NCI-H446 treated with DMSO at 0.1 percent for 48 hours (cell line): ENCODE measurements at regions not wholly inside any gene's neighbourhood (a gene's known extent, or its start where the extent isn't known, plus 50 kb on each side); places are given as distances from the start of the nearest gene placed in this dataset.
"Not testable (repeated sequence)": the region's sequence is repeated elsewhere in the genome, so short reads cannot be mapped to it uniquely, and the experiment has no call there.

Source experiments
- DNase-seq: peaks from one replicate; lab custom pipeline; 2025; lab: John Stamatoyannopoulos, UW

DNA sequence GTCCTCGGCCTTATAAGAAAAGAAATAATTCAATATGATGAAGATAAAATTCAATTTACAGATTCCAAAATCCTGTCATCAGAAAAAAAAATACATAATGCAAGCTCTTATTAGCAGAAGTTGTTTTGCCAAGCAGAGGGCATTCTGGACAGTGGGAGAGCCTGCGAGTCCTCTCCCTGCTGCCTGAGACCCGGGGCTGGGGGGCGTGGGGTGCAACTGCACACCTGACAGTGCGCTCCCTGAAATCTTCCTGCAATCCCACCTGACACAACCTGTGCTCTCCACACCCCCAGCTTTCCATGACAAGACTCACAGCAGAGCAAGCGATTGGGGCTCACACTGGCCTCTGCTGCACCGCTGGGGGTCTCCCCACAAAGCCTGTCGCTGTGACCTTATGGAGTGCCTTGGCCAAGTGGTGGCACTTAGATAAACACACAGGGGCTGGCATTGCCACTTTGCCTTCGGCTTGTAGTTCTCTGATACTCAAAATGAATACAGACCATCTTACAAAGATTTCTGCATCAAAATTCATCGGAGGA, 130.3 kb upstream of the PDE10A start:
- no peak for DNase-seq

DNA sequence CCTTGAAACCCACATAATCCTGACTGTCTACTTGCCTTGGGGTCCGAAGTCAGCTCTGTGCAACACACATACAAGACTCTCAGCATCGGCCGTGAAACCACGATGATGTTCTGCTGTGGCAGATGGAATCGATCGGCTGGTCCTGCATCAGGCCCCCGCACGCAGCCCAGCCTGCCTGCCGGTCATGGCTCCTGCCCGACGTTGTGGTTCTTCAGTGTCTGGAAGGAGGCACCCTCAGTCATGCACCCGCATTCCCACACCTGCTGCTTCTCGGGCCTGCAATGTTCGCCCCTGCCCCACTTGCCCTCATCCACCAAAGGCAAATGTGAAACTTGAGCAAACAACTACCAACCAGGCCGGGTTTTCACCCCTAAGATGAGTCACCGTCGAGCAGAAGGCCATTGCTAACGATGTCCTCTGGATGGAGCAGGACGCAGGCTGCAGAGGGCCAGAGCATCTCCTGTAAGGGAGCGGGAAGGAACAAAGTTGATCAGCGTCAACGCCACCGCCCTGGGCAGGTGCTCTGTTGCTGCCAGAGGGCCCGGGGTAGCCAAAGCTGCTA, 128.9 kb upstream of the PDE10A start:
- no peak for DNase-seq

DNA sequence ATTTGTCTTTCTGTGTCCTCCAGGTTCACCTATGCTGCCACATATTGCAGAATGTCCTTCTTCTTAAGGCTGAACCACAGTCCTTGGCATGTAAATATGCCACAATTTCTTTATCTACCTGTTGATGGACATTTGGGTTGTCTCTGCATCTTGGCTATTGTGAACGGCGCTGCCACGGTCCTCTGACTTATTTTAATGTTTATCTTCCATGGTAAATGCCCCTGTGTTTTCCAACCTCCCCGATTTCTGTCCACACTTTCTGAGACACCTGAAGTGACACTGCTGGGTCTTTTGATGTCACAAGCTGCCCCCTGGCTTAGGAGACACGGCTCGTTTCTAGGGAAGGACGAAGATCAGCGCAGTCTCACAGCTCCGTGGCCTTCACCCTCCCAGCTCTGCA, 128.3 kb upstream of the PDE10A start:
- DNase-seq: no peak

DNA sequence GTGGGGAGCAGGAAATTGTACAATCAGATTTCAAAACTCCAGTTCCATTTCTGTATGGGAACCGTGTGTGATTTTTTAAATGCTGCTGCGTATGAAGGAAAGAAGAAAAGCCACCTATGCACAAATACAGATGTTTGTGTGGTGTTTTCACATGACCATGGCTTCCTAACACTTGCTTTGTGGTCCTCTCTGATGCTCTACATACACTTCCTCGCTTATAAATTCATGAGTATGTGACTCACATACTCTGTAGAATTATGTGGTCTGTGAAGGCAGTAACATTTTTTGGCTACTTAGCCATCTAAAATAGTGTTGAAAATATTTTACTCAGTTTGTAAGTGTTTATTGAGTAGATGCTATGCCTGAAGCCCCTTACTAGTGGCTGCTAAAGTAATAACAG, 119.8 kb upstream of the PDE10A start:
- no peak for DNase-seq

DNA sequence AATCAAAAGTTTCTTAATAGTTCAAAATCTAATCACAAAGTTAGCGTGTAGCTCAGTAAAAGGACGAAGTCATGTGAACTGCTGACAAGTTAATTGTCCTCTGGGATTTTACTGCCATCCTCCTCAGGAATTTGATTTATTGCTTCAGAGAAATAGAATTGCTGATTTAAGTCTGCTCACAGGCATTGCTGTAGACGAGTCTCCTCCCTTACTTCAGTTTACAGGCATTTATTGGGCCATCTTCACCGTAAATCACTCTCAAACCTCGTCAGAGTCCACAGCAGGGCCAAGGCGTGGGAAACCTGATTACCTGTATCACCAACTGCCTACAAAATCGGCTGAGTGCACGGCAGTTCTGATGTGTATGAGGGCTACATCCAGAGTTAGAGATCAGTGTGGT, 119.1 kb upstream of the PDE10A start:
- DNase-seq: no peak

DNA sequence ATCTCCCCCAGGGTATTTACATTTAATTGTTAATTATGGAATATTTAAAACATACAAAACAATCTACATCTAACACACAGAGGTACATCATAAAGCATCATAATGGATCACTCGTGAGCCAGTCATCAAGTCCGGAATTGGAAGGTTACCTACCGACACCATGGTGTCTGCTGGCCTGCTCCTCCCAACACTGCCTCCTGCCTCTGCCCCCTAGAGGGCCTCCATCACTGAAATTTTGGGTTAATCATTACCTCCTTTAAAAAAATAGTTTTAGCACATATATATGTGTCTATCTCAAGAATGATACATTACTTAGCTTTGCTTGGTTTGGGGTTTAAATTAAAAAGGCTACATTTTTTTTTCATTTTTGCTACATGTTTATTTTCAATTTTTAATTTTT, 114.6 kb upstream of the PDE10A start:
- DNase-seq: no peak

DNA sequence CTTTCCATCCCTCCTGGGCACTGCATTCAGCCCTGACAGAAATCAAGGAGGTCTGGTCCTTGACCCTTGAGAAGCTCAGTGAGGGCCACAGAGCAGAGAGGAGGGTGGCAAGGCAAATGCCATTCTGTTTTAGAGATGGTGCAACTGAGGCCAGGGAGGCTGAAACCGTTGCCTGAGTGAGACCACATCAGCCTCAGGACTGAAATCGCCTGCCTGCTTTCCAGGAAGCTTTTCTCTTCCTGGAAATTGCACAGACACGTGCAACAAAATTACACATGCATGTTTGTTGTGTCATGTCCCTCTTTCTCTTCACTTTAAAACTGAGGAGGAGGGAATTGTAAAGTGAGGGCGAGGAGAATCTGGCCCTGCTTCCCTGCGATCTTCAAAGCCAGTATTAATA, 113.7 kb upstream of the PDE10A start:
- DNase-seq: no peak

DNA sequence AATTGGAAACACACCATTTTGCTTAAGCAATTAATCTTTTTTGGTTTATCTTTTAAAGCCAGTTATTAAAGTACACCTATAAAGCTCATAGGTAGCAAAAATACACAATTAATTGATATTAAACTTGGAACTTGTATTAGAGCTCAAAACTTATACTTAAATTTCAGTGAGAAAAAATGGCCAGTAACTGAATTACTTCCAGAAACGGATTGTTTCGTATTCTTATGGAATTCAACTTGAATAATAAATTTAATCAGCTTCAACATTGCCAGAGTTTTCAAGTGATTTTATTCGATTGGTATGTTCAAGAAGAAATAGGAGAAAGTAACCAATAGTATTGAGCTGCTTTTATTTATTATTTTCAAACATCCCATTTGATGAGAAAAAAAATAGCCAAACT, 112.7 kb upstream of the PDE10A start:
- DNase-seq: no peak

DNA sequence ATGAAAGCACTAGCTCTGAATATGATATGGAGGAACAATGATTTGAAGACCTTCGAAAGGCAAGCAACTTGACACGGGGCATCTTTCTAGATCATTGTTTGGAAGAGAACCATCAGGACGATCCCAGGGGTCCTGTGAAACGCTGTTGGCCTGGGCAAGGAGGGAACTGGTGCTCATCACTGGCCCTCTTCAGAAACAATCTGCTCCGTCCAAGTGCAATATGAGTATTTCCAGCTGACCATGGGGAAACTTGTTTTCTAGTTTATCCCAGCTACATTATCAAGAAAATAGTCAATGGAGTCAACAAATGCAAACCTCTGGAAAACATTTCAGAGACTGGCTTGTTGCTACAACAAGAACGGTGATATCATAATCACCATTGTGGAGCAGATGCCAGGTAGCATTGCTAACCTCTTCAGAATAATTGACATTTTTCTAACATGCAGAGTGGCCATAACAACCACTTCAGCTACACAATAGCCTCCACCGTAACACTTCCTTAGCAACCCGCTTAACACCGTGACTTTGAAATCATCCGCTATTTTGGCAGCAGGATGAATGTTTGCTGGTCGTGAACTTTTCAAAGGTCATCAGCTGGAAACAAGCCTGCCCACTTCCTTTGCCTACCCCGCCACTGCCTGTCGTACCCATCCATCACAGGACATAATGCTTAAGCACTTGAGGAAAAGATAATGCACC, 112.0 kb upstream of the PDE10A start:
- DNase-seq: no peak

DNA sequence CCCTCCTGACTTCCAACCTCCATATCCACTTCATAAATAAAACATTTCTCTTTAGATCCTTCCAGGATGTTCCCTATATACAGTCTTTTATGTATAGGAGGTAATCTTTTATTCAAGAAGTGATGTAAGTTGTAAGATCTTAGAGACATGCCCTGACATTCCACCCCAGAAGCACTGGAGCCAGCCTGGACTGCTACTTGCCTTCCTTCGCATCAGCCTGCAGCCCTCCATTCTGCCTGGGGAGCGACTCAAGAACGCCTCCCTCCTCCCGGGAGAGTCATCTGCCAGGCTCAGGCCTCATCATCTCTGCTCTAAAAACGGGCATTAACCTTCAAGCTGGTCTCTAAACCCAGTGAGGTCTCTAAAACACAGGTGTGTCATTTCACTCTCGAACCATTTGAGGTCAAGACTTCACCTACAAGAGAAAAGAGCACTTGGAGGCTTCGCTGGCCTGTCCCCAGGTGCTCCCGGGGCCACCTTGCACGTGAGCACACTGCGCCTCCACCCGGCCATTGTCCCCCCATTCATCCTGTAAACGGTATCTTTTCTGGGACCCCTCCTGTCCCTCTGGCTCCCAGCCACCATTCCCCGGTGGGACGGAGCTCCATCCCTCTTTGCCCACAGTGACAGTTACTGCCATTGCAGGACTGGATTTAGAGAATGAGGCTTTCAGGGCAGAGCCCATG, 107.5 kb upstream of the PDE10A start:
- DNase-seq: no peak

DNA sequence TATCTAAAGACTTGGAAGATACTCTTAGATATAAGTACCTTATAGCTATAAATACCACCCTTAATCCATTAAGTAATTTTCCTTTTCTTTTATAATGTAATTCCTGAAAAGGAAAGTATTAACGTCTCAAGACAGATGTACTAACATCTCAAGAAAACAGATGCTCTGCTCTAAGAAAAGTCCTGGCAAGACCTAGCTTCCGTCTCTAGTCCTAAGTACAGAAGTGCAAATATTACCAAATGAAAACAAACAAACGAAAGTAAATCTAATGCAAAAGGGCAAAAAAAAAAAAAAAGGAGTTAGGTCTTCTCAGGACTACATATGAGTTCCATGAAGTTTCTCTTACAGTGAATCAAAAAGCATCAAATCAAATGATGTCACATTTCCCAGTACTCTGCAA, 106.8 kb upstream of the PDE10A start:
- DNase-seq: no peak

DNA sequence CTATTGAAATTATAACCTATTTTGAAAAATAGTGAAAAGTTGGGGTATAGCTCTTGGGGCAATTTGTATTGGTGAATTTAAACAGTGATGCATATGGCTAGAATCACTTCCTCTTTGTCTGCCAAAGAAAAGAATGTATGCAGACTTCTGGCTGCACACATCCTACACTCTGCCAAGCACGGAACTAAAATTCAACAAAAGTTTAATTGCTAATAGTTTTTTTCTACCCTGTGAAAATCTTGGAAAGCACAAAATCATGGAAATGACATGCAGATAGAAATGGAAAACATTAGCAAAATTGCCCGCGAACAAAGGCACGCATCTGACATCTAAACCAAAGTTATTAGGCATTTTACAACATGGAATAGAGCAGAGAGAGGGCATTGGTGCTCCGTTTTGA, 106.4 kb upstream of the PDE10A start:
- DNase-seq: no peak

DNA sequence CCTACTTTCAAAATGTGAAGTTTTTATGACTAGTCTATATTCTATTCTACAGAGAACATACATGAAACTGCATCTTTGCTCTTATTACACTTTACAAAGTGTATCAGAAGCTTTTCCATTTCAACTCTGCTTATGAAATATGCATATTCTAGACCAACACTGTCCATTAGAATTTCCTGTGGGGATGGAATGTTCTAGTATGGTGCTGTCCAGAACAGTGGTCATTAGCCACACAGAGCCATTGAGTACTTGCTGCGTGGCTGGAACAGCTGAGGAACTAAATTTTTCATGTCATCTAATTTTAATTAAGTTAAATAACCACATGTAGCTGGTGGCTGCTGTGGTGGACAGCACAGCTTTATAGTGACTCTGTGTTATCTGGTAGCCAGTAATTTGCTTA, 105.9 kb upstream of the PDE10A start:
- DNase-seq: no peak

DNA sequence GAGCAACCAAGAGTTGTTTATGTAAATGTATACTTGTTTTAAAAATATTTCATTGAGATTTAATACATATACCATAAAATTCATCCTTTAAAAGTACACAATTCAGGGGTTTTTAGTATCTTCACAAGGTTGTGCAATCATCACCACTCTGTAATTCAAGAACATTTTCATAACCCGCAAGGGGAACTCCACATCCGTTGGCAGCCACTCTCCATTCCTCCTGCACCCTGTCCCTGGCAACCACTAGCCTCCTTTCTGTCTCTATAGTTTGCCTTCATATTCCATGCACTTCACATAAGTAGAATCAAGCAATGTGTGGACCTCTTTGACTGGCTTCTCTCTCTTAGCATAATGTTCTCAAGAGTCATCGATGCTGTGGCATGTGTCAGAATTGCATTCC, 104.2 kb upstream of the PDE10A start:
- DNase-seq: no peak

DNA sequence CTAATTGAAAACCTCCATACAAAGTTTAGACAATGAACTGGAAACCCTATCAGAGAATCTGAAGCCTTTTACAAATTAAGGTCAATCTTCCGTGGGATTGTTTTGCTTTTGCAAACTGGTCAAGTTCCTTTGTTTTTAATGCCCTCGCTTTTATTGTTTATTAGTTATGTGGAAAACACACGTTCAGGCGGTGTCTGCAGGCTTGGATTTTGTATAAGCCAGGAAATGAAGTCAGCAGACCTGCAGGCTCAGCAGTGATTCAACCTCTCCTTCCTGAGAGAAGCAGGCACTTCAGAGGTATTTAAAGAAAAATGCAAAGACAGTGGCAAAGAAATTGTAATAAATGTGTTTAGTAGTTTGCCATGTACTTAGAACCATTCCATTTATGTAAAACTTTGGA, 103.4 kb upstream of the PDE10A start:
- DNase-seq: no peak

DNA sequence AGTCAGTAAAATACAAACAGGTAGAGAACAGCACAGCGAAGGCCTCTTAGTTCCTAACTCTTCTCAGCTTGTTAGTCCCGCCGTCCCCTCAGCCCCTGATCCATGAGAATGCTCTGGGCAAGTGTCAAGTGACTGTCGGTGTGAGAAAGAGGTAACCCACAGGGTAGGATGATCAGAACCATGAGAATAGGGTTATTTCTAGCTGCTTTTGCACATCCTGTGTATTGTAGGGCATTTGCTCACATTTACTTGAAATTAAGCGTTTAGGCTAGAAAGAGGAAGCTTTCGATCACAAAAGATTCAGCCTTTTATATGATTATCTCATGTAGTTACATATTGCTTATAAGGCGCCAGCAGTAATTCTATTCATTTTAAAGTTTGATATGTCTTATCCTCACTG, 103.0 kb upstream of the PDE10A start:
- no peak for DNase-seq

DNA sequence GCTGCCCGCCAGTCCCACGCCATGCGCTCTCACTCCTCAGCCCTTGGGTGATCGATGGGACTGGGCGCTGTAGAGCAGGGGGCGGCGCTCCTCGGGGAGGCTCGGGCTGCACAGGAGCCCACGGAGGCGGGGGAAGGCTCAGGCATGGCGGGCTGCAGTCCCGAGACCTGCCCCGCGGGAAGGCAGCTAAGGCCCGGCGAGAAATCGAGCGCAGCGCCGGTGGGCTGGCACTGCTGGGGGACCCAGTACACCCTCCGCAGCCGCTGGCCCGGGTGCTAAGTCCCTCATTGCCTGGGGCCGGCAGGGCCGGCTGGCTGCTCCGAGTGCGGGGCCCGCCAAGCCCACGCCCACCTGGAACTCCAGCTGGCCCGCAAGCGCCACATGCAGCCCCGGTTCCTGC, 102.2 kb upstream of the PDE10A start:
- DNase-seq: not testable (repeated sequence)

DNA sequence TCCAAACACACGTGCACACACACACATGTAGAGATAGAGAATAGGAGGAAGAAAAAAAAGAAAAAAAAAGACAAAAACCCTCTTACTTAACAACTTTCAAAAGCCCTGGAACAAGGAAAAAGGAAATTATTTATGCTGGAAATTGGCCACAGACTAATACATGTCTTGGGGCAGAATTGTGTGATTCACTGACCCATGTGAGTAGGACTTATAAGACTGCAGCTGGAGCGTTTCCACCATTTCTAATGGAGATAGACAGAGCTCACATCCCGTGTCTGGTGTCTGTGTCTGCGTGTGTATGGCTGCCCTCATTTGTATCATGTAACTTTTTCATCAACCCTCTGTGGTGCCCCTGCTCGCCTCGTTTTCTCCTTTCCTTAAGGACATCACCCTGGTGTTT, 99.8 kb upstream of the PDE10A start:
- DNase-seq: no peak

DNA sequence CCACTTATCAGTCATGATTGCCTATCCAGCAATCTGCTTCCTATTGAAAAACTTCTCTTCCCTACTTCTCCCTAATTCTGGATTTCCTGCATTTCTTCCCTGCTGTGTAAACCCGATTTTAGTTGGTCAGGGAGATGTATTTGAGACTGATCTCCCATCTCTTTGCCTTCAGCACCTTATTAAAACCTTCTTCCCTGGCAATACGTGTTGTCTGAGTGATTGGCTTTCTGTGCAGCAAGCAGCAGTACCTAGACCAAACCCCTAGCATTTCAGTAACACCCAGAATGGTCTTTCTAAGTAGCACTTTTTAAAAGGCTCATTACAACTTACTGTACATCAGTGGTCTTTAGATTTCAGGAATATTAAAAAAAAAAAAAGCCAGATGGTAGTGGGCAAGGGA, 99.1 kb upstream of the PDE10A start:
- DNase-seq: no peak

DNA sequence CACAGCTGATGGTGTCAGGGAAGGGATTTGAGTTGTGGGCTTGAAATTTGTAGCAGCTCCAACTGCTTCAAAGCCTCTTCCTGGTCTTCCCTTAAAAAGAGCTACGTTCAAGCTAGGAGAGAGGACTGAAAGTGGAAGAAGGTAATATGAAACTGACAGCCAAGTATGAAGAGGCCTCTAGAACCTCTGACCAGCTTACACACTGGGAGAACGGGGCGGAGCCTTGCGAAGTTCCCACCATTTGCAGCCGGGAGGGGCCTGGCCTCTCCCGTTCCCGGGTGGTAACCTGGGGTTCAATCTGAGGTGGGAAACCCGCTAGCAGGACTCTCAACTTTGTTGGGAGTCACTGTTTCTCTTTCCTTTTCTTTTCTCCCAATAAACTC, 97.8 kb upstream of the PDE10A start:
- no peak for DNase-seq

DNA sequence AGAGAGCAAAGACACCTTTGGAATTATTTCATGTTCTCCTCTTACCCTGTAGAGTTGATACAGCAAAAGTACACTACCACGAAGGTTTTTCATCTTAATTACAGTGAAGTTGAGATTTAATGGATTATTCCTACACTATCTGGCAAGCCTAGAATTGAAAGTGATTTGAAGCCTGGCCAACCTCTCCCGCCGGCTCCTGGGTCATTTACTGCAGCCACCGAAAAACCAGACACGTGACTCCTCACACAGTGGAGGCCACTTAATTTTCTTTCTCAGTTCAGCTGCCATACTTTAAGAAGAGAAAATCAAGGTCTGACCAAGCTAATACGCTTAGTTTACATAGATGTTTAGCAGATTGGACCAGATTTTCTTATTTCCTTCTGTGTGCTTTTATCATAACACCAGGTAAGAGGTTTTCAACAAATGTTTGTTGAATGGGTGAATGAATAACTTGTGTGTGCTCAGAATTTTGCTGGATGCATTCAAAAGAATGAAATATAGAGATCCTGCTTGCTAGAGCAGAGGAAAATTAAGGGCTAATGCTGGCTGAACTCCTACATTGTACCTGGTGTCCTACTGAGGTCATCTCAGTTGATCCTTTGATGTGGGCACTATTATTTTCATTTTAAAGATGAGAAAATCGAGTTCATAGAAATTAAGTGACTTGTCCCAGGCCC, 97.2 kb upstream of the PDE10A start:
- DNase-seq: no peak

DNA sequence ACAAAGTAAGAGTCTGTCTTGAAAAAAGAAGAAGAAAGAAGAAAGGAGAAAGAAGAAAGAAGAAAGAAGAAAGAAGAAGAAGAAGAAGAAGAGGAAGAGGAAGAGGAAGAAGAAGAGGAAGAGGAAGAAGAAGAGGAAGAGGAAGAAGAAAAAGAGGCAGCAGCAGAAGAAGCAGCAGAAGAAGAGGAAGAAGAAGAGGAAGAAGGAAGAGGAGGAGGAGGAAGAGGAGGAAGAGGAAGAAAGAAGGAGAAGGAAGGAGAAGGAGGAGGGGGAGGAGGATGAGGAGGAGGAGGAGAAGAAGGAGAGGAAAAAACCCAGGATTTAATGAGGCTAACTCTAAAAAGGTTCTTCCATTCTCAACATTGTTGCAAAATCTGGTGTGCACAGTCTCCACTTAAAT, 95.4 kb upstream of the PDE10A start:
- DNase-seq: no peak

DNA sequence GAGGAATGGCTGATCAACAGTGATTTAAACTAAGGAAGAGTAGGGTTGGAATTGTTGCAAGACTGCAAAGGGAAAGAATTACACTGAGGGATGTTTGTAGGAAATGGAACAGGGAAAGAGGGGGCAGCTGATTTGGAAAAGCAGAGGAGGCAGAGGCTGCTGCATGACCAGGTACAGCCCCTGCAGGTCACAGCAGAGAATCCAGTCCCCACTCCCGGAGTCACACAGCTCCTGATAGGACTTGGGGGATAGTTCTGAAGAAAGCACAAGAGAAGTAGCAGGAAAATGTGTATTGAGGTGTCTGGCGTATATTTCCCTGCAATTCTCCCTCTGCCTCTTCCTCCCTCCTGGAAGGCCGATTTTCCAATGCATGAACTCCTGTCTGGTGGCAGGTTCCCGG, 92.5 kb upstream of the PDE10A start:
- no peak for DNase-seq
